BJ (cell line): ENCODE measurements at regions not wholly inside any gene's neighbourhood (a gene's known extent, or its start where the extent isn't known, plus 50 kb on each side); places are given as distances from the start of the nearest gene placed in this dataset.

Experiments used
- CTCF ChIA-PET: fragments of 350-600 bp; formaldehyde crosslinking; extraction: SDS; loops from one replicate; lab custom pipeline; 2021; ENCODE audit warnings: antibody characterized with exemption, inconsistent platforms; lab: Yijun Ruan, JAX
- POLR2A ChIA-PET: fragments of 300-600 bp; sonication (Branson Sonifier 250); formaldehyde crosslinking; extraction: SDS; loops from one replicate; lab custom pipeline; 2021; ENCODE audit warnings: antibody characterized with exemption; lab: Charles Lee
- DNase-seq: peaks from one replicate; pipeline ENCODE4 v3.0.0-alpha.2; 2011; ENCODE audit warnings: low read depth
- H3K27me3 ChIP-seq: 2 replicates; pipeline ENCODE4 v1.6.0; 2011; ENCODE audit warnings: low read length; ENCODE audit not compliant: control insufficient read depth, insufficient read depth
- H3K36me3 ChIP-seq: 2 replicates; pipeline ENCODE4 v1.5.1; 2011; ENCODE audit warnings: low read length; ENCODE audit not compliant: control insufficient read depth, insufficient read depth
- H3K4me3 ChIP-seq: 2 replicates; pipeline ENCODE4 v1.5.1; 2011; ENCODE audit warnings: low read depth, mild to moderate bottlenecking, control low read depth, low read length
- TF ChIP-seq, protein P1 (sequence below): IDR thresholded peaks from 2 replicates; pipeline ENCODE4 v1.5.1; 2011; ENCODE audit warnings: low read depth, mild to moderate bottlenecking, control low read depth, inconsistent platforms, low read length, moderate library complexity; ENCODE audit not compliant: insufficient read depth

DNA sequence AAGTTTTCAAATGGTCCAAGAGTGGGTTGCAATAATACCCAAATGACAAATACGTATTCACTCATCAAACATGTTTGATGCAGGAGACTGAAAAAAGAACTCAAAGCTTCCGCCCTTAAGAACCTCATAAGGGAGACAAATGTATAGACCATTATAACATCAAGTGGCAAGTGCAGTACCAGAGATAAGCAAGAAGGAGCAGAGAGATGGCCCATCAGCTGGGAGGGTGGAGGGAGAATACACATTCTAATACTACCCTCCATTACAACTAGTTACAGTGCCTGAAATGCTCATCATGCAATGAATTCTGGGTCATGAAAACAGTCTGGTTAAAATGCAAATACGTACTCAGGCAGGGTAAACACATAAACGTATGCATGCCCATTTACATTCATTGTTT is 304.0 kb downstream of the SHQ1 start:
- Histone ChIP-seq H3K36me3 (no peaks in the 10 kb centered on the region), H3K27me3 (peaks cover 2% of the 10 kb centered on the region; the same call in 1 of the 2 replicates), H3K4me3 (no peak overlapping the region)
- TF ChIP-seq, protein P1, sequence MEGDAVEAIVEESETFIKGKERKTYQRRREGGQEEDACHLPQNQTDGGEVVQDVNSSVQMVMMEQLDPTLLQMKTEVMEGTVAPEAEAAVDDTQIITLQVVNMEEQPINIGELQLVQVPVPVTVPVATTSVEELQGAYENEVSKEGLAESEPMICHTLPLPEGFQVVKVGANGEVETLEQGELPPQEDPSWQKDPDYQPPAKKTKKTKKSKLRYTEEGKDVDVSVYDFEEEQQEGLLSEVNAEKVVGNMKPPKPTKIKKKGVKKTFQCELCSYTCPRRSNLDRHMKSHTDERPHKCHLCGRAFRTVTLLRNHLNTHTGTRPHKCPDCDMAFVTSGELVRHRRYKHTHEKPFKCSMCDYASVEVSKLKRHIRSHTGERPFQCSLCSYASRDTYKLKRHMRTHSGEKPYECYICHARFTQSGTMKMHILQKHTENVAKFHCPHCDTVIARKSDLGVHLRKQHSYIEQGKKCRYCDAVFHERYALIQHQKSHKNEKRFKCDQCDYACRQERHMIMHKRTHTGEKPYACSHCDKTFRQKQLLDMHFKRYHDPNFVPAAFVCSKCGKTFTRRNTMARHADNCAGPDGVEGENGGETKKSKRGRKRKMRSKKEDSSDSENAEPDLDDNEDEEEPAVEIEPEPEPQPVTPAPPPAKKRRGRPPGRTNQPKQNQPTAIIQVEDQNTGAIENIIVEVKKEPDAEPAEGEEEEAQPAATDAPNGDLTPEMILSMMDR = no peak
- no peak for DNase-seq
- ChIA-PET CTCF (no interaction called here), POLR2A (no interaction called here)

DNA sequence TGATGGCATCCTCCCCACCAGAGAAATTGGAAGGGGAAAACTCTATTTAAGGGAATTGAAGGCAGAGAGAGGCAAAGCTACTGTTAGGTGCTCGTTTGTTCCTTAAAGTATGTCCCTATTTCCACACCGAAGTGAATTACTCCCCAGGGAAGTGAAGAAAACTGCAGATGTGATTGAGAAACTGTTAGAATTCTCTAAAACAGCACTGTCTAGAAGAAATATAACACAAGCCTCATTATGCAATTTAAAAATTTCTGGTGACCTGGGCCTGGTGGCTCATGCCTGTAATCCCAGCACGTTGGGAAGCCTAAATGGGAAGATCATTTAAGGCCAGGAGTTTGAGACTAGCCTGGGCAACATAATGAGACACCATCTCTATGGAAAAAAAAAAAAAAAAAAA is 305.0 kb downstream of the SHQ1 start:
- Histone ChIP-seq H3K27me3 (no peaks in the 10 kb centered on the region), H3K4me3 (no peak overlapping the region), H3K36me3 (no peaks in the 10 kb centered on the region)
- TF ChIP-seq, protein P1 = no peak
- POLR2A ChIA-PET = no interaction called here
- DNase-seq = no peak
- CTCF ChIA-PET = interaction anchor here (0.7 kb wide), 1 partner anchor 817 kb away, joined by 3 read pairs; no protein-coding TSS in a partner anchor

DNA sequence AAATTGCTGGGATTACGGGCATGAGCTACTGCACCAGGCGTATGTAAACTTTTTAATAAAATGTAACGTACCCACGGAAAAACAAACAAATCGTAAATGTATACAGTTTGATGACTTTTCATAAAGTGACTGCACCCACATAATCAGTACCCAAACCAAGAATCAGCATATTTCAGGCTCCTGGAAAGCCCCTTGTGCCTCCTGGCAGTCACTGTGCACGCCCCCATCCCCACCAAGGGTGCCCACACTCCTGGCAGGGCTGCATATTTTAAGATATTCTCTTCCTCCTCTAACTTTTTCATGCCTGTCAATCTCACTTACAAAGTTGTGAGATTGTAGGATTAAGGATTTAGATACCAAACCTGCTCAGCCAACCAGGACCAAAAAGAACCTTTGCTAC is 305.5 kb downstream of the SHQ1 start:
- ChIA-PET POLR2A (no interaction called here), CTCF (no interaction called here)
- Histone ChIP-seq H3K27me3 (no peaks in the 10 kb centered on the region), H3K4me3 (no peak overlapping the region), H3K36me3 (no peaks in the 10 kb centered on the region)
- TF ChIP-seq, protein P1 = no peak
- no peak for DNase-seq

DNA sequence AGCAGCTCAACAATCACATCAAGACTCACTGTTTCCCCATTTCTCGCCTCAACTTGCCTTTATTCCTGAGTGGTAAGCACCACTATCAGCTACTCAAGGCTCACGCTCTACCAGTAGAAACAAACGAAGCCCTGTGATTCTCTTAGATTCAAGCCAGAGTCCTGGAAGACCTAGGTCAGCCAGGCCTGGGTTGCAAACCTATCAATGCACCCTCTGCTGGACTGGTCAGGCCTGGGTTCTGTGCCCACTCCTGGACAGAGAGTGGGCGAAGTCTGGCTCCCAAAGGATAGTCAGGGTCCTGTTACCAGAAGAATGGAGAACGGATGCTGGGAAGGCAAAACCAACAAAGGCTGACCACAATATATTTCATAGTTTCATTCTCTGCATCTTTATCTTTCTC is 308.4 kb downstream of the SHQ1 start:
- ChIA-PET POLR2A (no interaction called here), CTCF (no interaction called here)
- Histone ChIP-seq H3K27me3 (no peaks in the 10 kb centered on the region), H3K36me3 (no peaks in the 10 kb centered on the region), H3K4me3 (no peak overlapping the region)
- TF ChIP-seq, protein P1 = no peak
- DNase-seq = no peak

DNA sequence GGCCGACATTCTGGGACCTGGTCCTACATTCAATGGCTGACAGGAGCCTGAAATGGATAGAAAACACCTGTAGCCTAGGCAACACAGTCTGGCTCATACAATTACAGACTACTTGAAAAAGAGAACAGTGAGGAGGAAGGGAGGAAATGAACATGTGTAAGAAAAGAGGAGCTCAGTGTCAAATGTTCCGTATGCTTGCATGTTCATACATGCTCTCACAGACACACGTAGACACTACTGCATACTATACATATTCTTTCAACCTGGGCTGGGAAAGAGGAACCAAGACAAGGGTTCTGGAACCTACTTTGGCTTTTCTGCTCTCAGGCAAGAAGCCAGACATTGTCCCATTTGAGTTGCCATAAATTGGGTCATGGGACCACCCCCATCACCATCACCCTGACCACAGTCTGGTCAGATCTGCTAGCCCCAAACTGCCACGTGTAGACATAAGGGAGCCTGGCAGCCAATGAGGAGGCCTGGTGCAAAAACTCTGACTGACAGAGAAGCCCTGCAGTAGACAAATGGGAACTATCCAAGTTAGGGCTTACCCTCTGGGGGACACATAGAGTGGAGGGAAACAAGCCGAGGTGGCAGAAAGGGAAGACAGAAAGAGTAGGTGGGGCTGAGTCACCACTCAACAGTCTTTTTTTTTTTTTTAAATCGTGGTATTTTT is 310.0 kb downstream of the SHQ1 start:
- Histone ChIP-seq H3K36me3 (no peaks in the 10 kb centered on the region), H3K27me3 (no peaks in the 10 kb centered on the region), H3K4me3 (no peak overlapping the region)
- no peak for DNase-seq
- TF ChIP-seq, protein P1 = no peak
- POLR2A ChIA-PET = no interaction called here
- CTCF ChIA-PET = no interaction called here
